NCI-H2107 treated with DMSO at 0.1 percent for 48 hours (cell line): ENCODE measurements at regions not wholly inside any gene's neighbourhood (a gene's known extent, or its start where the extent isn't known, plus 50 kb on each side); places are given as distances from the start of the nearest gene placed in this dataset.

ENCODE experiments used
- DNase-seq: peaks from one replicate; lab custom pipeline; 2025; ENCODE audit not compliant: unreplicated experiment; lab: John Stamatoyannopoulos, UW

DNA sequence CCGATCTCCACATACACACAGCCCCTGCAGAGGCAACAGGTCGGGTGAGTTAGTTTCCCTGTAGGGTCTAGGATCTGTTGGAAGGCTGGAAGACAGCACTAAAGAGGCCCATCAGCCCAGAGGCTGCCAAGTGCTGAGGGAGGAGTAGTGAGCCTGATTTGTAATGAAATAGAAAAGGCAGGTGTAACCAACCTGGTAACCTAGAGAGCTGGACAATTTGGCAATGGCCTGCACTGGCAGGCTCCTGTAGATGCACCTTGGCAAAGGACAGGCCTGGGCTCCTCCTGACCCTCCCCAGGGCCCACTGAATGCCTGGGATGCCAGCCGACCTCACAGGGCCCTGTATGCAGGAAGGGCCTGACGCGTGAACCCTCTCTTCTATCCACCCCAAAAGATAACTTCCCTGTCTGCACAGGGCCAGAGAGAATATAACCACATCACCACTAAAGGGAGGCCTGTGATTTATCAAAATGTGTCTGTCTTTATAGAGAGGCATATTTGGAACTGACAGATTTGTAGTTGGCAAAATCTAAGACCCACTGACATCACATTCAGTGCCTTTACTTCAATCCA is 225.1 kb upstream of the CHRNA7 start:
- DNase-seq, result no peak

DNA sequence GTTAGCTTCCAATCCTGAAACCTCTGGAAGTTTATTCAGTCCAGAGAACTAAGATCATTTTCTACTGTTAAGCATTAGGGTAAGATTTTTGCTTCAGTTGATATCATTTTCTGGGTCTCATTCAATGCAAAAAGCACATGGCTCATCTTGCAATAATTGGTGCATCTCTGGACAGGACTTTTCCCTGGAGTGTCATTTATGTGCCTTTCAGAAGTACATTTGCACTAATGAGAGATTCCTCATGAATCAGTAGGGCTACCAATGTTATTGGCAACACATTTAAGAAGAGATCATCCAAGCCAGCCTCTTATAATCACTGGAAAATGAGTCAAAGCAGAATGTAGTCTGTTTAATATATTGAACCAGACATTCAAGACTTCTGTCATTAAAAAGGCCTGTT is 224.2 kb upstream of the CHRNA7 start:
- DNase-seq, result no peak

DNA sequence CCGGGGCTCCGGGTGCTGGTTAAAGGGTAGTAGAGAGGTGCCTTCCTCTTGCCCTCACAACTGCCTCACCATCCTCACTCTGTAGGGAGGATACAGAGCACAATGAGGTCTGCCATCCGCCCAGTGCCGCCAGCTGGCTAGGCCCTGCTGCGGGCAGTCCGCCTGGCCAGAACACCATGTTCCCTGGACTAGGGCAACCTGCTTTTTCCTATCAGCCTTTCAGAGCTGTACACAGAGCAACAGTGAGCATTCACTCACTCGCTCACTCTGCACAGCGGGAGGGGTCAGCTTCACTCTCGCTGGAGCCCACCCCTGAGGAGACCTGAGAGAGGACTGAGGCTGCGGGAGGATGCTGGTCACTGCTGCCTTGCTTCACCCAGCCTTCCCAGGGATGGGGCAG is 218.7 kb upstream of the CHRNA7 start:
- no peak for DNase-seq

DNA sequence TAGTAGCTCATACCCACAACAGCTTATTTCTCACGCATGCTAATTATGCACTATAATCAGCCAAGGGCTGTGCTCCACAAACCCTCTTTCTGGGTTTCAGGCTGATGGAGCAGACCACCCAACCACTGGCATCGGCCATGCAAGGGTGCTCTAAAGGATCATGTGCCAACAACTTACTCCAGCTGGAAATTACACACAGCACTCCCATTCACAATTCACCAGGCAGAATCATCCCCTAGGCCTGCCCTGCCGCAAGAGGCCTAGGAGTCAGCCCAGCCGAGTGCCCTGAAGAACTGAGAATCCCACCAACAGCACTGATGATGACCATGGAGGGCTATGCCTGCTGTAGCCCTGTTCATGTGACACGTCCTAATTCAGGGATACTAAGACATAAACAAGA is 216.2 kb upstream of the CHRNA7 start:
- no peak for DNase-seq

DNA sequence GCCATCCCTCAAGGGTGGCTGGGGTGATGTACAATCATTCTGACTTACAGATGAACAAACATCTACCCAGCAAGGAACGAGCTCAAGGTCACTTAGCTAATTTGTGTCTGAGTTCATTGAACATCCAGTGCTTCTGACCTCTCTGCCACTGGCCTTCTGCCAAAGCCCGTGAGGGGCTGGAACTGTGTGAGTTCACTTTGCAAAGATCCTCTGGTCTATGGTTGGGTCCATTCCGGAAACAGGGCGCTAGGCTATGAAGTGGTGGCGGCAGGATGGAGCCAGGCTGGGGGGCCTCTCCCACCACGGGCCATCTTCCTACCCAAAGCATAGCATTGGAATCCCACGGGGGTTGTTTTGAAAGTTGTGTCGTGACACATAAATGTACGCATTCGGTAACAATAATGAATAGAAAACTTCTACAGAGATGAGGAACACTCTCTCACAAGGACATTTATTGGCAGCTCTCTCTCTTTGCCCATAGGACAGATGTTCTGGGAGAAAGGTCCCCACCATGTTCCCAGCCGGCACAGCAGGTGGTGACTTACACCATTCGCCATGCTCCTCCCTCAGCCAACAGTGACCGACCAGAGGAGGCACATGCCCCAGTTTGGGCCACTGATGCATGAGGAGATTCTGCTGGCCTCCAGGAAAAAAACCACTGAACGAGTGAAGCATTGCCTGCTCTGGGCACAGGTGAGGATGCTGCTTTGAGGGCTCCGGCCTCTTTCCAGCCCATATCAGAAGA is 214.7 kb upstream of the CHRNA7 start:
- no peak for DNase-seq

DNA sequence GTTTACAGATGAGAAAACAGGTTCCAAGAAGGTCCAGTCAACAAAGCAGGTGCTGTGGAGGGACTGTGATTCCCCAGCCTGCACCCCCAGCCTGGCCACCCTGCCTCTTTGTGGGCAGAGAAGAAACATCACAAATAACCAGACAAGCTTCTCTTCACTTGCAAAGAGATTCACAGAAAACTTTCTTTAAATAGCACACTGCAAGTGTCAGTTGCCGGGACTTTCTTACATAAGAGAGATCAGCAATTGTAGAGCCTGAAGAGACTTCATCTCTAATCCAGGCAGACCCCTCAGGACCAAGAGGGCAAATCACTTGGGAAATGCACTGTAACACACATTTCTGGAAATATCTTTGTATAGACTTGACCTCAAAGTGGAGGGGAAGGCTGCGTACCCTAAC is 207.9 kb upstream of the CHRNA7 start:
- DNase-seq, result no peak

DNA sequence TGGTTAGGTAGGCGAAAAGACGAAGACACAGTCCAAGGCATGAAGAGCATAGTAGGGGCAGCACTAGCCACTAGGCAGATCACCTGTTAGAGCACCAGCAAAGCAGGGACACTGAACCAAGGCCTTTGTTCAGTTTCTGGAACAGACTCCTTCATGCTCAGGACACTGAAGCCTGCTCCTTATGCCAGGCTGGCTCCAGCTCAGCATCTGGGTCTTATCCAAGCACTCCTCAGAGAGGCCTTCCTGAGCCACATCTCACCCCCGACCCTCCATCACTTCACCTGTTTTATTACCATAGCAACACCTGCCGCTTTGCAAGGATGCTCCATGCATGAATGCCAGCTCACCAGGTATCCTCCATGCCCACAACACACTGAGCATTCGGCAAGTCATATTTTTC is 206.3 kb upstream of the CHRNA7 start:
- DNase-seq, result no peak

DNA sequence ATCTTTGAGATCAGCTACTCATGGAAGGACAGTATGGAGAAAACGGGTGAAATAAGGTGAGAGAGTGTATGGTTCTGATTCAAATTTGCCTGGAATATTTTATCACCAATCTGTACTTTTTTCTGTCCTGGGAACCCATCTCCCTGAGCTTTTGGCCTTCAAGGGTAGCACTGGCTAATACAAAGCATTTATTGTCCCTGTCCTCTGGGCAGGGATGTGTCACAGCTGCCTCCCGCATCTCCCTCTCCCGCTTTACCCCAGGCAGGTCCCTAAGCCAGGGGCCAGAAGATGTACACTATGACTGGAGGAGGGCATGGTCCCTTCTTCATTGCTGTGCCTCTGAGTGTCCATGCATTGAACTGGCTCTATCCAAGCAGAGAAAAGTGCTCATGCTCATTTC is 201.7 kb upstream of the CHRNA7 start:
- no peak for DNase-seq

DNA sequence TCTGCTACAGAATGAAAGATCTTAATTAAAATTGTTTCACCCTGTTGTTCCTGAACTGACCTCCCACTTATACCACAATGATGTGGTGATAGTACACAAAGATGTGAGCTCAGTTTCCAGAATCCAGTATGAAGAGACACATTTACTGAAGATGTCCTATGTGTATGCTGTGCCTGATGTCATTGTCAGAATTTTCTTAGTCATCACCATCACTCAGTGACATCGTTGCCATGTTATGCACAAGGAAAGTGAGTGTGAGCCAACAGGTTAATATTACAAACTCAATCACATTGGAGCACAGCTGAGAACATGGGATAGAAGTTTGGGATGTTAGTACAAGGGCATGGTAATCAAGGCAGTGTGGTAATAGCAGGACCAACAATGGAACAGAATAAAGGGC is 199.7 kb upstream of the CHRNA7 start:
- DNase-seq, result no peak

DNA sequence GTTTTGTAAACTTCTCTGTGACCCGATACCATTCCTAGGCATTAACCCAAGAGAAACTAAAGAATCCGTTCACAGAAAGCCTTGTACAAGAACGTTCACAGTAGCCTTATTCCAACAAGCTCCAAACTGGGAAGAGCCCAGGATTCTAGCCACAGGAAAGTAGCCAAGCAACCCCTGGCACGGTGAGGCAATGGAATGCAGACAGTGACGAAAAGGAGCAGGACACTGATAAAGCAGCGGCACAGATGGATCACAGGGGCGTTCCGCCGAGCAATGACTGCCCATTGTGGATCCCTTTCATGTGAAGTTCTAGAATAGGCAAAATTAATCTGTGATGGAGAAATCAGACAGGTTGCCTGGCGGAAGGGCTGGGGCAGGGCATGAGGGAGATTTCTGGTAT is 198.7 kb upstream of the CHRNA7 start:
- DNase-seq, result no peak

DNA sequence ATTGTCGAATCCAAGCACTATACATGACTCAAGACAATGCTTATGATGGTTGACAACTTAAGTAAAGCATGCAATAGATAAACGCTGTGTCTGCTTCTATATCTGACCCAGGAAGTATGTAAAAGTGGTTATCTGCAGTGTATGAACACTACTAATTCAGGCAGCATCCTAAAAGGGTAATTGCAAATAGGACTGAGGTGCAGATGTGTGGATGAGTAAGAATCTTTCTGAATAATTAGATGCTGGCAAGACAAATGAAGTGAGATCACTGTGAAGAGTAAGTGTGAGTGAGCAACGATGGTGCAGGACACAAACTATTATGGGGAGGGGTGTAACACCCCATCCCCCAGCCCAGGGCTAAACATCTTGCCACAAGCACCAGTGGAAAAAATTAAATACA is 195.7 kb upstream of the CHRNA7 start:
- no peak for DNase-seq

DNA sequence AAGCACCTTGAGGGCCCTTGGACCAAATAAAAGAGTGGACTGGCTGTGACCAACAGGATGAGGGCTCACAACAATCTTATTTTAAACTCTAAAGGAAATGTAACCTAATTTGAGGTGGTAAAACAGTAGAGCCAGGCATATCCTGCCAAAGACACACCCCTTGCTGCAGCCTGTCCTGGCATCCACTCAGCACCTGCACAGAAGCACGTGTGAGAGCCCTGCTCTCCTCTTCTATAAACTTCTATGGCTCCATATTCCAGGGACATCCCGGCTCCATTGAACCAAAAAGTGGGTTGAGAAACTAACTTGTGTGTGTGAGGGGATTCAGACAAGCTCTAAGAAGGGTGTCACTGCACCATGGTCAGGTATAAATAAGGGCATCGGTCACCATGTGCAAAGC is 190.9 kb upstream of the CHRNA7 start:
- no peak for DNase-seq

DNA sequence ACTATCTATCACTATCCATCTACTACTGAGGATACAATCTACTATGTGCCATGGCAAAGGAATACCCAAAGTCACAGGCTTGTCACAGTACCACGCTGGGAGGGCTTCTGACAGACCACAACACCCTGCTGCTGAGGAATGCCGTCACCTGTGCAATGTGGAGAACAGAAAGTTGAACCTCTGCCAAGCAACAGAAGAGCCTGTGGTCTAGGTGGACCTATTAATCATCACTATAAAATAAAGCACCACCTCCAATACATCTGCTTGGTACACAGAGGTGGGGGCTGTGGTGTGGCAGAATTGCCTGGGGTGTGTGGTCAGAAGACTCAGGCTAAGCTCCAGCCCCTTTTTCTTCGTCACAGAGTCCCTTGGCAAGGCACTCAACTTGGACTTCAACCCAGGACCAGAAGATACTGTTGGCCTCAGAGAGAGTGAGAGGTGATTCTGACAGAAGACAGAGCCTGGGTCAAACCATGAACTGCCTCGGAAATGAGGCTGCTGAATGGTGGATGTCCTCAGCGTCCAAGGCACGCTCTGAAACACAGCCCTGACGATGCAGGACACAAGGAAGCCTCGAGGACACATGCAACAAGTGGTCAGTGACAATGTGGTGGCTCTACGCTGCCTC is 189.4 kb upstream of the CHRNA7 start:
- DNase-seq, result no peak

DNA sequence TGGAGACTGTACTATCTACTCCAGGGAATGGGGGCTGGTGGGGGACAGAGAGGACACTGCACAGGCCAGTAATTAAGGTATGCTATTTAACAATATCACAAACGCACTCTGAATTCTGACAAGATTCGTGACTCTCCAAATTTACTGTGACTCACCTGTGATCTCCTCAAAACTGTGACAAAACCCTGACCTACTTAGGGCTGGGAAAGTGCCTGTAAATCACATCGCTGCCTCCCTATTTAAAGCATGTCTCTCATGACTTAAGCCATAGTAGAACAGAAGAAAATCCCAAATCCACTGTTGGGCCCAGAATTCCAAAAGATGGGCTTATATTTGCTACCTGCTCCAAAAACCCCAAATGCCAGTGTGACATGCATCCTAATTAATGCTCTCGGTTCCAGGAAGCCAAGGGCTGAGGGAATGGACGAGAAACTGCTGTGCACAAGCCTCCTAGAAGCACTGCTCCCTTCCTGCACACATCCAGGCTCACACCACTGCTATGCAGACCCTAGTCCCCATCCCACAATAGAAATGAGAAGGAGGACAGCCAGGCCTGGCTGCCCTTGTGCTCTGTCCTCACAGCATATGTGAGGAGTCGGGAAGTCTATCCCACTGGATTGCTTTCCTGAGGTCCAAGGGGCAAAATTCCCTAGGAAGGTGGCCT is 187.7 kb upstream of the CHRNA7 start:
- DNase-seq, result no peak

DNA sequence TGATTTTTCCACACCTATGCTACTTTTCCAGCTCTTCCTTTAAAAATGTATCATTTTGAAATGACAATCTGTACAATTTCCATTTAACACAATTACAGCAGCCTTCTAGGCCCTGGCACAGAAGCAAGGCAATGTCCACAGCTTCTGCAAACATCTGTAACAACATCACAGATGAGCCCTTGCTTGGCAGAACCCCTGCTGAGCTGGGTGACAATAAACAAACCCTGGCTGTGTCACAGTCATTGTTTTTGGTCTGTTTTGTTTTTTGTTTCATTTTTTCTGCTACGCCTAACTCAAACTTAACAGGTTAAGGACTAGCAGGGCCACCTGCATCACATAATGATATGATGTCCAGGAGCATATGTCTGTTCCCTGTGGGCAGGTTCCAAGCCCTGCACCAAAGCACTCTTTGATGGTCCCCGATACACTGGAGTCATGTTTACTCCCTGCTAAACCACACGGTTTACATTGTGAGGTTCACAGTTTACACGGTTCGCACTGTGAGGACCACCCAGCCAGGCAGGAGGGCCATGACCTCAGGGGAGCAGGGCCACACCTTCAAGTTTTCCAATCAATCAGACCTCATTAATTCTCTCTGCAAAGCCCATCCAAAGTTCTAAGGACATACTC is 186.8 kb upstream of the CHRNA7 start:
- no peak for DNase-seq

DNA sequence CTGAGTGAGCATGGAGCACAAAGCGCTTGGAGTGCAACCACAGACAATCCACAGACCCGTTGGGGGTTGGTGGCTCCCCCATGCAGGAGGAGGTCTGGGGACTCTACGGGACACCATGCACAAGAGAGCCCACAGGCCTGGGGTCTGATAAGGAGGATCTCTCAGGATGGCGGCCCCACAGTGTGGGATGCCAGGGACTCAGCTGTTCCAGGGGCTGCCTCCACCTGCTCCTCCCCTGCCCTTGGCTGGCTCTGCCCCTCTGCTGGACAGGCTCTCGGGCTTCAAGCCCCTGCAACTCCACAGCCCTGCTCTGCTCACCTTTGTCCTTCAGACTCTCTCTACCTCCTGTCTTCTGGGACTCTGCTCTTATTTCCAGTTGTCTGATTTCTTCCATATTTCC is 184.5 kb upstream of the CHRNA7 start:
- DNase-seq, result no peak

DNA sequence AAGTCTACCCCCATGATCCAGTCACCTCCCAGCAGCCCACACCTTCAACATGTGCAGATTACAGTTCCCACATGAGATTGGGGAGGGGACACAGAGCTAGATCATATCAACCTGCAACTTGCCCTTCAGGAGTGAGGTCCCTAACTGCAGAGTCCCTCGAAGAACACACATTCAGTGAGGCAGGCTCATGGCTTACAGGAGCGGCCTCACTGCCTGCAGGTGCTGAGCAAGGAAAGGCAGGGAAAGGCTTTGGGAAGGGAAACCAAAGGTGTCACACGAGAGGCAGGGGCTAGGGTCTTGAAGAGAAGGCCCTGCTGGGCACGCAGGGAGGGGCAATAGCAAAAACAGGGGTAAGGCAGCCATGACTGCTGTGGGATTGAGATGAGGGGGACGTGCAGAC is 182.4 kb upstream of the CHRNA7 start:
- no peak for DNase-seq

DNA sequence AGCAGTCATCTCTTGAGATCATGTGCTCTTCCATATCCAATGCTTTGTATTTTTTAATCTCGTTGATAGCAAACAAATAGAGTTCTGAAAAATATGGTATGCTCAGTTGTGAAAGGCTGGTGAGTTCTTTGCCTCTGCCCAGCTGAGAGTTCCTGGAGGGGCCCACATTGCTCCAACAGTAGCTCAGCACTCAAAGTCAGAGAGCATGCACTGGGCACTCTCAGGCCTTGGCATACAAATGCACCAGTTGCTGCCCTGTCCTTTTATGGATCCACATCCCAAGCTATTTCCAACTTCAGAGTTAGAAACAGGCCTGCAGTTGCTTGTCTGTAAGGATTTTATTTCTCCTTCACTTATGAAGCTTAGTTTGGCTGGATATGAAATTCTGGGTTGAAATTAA is 181.7 kb upstream of the CHRNA7 start:
- DNase-seq, result no peak

DNA sequence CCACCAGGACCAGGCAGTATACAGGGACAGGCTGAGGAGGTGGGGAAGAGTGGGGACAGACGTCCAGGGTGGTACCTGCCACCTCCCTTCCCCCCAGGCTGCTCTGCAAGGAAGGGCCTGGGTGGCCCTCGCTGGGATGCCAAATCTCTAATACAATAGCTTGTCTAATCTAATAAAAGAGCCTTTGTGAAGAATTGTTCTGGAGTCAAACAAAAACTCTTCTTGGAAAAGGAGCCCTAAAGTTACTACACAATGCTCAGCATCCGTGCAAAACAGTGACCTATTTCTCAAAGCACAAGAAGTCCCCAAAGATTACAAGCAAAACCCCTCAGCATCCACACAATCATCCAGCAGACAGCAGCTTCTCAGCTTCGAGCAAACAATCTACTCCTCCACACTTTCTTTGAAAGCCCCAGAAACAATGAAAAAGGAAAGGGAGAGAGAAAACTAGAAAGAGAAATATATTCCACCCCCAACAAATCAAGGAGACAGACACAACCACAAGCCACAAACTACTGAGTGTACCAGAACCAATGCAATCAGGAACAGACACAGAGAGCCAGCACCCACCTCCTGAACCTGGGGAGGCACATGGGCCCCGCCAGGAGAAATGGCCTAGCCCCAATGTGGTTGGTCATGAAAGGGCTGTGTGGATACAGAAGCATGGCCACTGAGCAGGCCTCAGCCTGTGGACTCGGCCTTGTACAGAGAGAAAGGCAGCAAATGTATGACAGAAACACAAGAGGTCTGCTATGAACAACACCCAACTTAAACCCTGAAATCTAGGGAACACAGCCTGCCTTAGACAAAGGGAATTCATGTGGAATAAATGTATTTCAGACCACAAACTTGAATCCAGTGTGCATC is 177.1 kb upstream of the CHRNA7 start:
- DNase-seq, result no peak

DNA sequence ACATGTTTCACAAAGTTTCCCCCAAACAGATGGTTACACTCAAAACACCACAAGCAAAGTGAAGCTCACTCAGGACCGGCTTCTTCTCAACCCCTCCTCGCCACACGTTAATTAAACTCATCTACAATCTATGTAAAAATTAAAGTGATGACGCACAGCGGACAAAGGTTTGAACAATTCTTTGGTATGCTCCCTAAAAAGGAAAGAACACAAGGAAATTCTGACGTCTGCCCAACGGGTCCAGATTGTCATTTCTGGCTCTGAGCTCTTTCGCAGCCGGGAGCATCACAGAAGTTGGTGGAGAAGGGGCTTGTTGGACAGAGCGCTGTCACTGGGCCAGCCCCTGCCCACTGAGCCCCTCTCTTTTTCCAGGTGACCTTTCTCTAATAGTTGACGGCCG is 173.7 kb upstream of the CHRNA7 start:
- no peak for DNase-seq

DNA sequence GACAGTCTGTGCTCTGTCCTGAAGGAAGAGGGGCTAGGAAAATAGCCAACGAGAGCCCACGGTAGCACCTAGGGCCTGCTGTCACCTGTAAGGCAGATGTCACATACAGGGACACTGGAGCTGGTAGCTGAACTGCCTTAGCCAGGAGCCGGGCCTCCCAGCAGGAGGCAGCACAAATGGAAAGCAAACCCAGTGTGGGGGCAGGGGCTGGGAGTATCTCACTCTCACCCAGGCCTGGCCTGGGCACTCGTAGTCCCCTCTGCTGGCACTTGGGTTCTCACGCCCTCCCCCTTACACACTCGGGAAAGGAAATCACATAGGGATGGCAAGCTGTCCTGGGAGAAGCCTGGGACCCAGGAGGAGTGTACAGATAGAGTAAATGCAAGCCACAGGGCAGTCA is 173.1 kb upstream of the CHRNA7 start:
- no peak for DNase-seq
